ENCODE measurements at regions not wholly inside any gene's neighbourhood (a gene's known extent, or its start where the extent isn't known, plus 50 kb on each side); places are given as distances from the start of the nearest gene placed in this dataset.

GRCh38 chr2:11962707-11963328 is 216.4 kb downstream of the LPIN1 start:
- no peak for TF ChIP-seq CTCF (IDR thresholded peaks at IDR 0.05; ENCODE audit: low read depth, low read length, poor library complexity, severe bottlenecking)
- TF ChIP-seq EZH2phosphoT487 (IDR thresholded peaks at IDR 0.05; ENCODE audit: borderline replicate concordance, low read length) = no peak
- Histone ChIP-seq H3K27me3 (ENCODE audit: control insufficient read depth, low read length) (no peaks in the 10 kb centered on the region), H3K4me2 (ENCODE audit: low read length) (no peak overlapping the region), H3K79me2 (ENCODE audit: control insufficient read depth, low read length) (no peaks in the 10 kb centered on the region), H4K20me1 (ENCODE audit: control insufficient read depth, insufficient read depth, low read depth, low read length) (no peaks in the 10 kb centered on the region), H3K36me3 (ENCODE audit: control insufficient read depth, low read length) (no peaks in the 10 kb centered on the region), H3K9me3 (ENCODE audit: control insufficient read depth, insufficient read depth, low read length) (peaks cover 2% of the 10 kb centered on the region; the same call in 1 of the 2 replicates), H3K27ac (ENCODE audit: low read depth, low read length) (no peak overlapping the region), H3K9me2 (replicated peaks; ENCODE audit: control insufficient read depth, low read length) (no peaks in the 10 kb centered on the region), H3K4me3 (ENCODE audit: low read length) (no peak overlapping the region), H3K4me1 (ENCODE audit: control insufficient read depth, low read length) (peaks cover 17% of the 10 kb centered on the region), H3F3A (ENCODE audit: control insufficient read depth, insufficient read depth) (no peaks in the 10 kb centered on the region)

- Histone ChIP-seq H3K4me3 (ENCODE audit: low read length) (no peak overlapping the region), H3K9me3 (ENCODE audit: control insufficient read depth, insufficient read depth, low read length) (peaks cover 2% of the 10 kb centered on the region; the same call in 1 of the 2 replicates), H3K9me2 (replicated peaks; ENCODE audit: control insufficient read depth, low read length) (no peaks in the 10 kb centered on the region), H3K4me2 (ENCODE audit: low read length) (no peak overlapping the region), H3F3A (ENCODE audit: control insufficient read depth, insufficient read depth) (no peaks in the 10 kb centered on the region), H3K79me2 (ENCODE audit: control insufficient read depth, low read length) (no peaks in the 10 kb centered on the region), H3K36me3 (ENCODE audit: control insufficient read depth, low read length) (no peaks in the 10 kb centered on the region), H3K27me3 (ENCODE audit: control insufficient read depth, low read length) (no peaks in the 10 kb centered on the region), H3K27ac (ENCODE audit: low read depth, low read length) (no peak overlapping the region), H4K20me1 (ENCODE audit: control insufficient read depth, insufficient read depth, low read depth, low read length) (no peaks in the 10 kb centered on the region), H3K4me1 (ENCODE audit: control insufficient read depth, low read length) (peaks cover 17% of the 10 kb centered on the region)
- TF ChIP-seq CTCF (IDR thresholded peaks at IDR 0.05; ENCODE audit: low read depth, low read length, poor library complexity, severe bottlenecking) = no peak
- TF ChIP-seq EZH2phosphoT487 (IDR thresholded peaks at IDR 0.05; ENCODE audit: borderline replicate concordance, low read length) = no peak
These were observed 217.5 kb downstream of the LPIN1 start for GRCh38 chr2:11963966-11964365.

- no peak overlapping the region for H3K4me3 ChIP-seq (ENCODE audit: low read length)
- no peaks in the 10 kb centered on the region for H3K27me3 ChIP-seq (ENCODE audit: control insufficient read depth, low read length)
- no peak for TF ChIP-seq CTCF (IDR thresholded peaks at IDR 0.05; ENCODE audit: low read depth, low read length, poor library complexity, severe bottlenecking)
- no peak for TF ChIP-seq EZH2phosphoT487 (IDR thresholded peaks at IDR 0.05; ENCODE audit: borderline replicate concordance, low read length)
- H3K36me3 ChIP-seq (ENCODE audit: control insufficient read depth, low read length) = no peaks in the 10 kb centered on the region
- H4K20me1 ChIP-seq (ENCODE audit: control insufficient read depth, insufficient read depth, low read depth, low read length) = no peaks in the 10 kb centered on the region
- 0 out of 2 replicates have a peak, but pooled peaks cover 1% of the 10 kb centered on the region for H3F3A ChIP-seq (ENCODE audit: control insufficient read depth, insufficient read depth)
- H3K9me3 ChIP-seq (ENCODE audit: control insufficient read depth, insufficient read depth, low read length) = peaks cover 11% of the 10 kb centered on the region; the same call in 1 of the 2 replicates
- no peak overlapping the region for H3K27ac ChIP-seq (ENCODE audit: low read depth, low read length)
- H3K79me2 ChIP-seq (ENCODE audit: control insufficient read depth, low read length) = no peaks in the 10 kb centered on the region
- no peak overlapping the region for H3K4me2 ChIP-seq (ENCODE audit: low read length)
- peaks cover 20% of the 10 kb centered on the region for H3K4me1 ChIP-seq (ENCODE audit: control insufficient read depth, low read length)
- no peaks in the 10 kb centered on the region for H3K9me2 ChIP-seq (replicated peaks; ENCODE audit: control insufficient read depth, low read length)
These were observed 221.6 kb downstream of the LPIN1 start for GRCh38 chr2:11967946-11968465.
